GM18517 (cell line): ENCODE measurements at regions not wholly inside any gene's neighbourhood (a gene's known extent, or its start where the extent isn't known, plus 50 kb on each side); places are given as distances from the start of the nearest gene placed in this dataset.
"Not testable (repeated sequence)": the region's sequence is repeated elsewhere in the genome, so short reads cannot be mapped to it uniquely, and the experiment has no call there.

Source experiments
- ATAC-seq: cut with Tn5 transposase; IDR thresholded peaks from one replicate; pipeline ENCODE4 v1.9.1; 2021; ENCODE audit warnings: mild to moderate bottlenecking, moderate library complexity; ENCODE audit not compliant: unreplicated experiment

- ATAC-seq = no peak
Observed at GRCh38 chr2:185374878-185375277, 363.7 kb upstream of the FSIP2 start.

- ATAC-seq = no peak
Observed at GRCh38 chr2:185375731-185376130, 362.9 kb upstream of the FSIP2 start.

GRCh38 chr2:185381631-185382030 is 357.0 kb upstream of the FSIP2 start:
- ATAC-seq = no peak

- no peak for ATAC-seq
Observed at GRCh38 chr2:185384822-185385560, 353.6 kb upstream of the FSIP2 start.

GRCh38 chr2:185388226-185388625 is 350.4 kb upstream of the FSIP2 start:
- ATAC-seq = no peak

GRCh38 chr2:185391543-185391942 is 347.1 kb upstream of the FSIP2 start:
- no peak for ATAC-seq

GRCh38 chr2:185393091-185393490 is 345.5 kb upstream of the FSIP2 start:
- ATAC-seq = no peak

GRCh38 chr2:185402474-185402873 is 336.1 kb upstream of the FSIP2 start:
- no peak for ATAC-seq

GRCh38 chr2:185404578-185404977 is 334.0 kb upstream of the FSIP2 start:
- no peak for ATAC-seq

- ATAC-seq = no peak
Observed at GRCh38 chr2:185417111-185417510, 321.5 kb upstream of the FSIP2 start.

- ATAC-seq = no peak
Observed at GRCh38 chr2:185417688-185418087, 320.9 kb upstream of the FSIP2 start.

- not testable (repeated sequence) for ATAC-seq
Observed at GRCh38 chr2:185424958-185425629, 313.5 kb upstream of the FSIP2 start.

GRCh38 chr2:185428000-185428399 is 310.6 kb upstream of the FSIP2 start:
- no peak for ATAC-seq

- ATAC-seq = no peak
Observed at GRCh38 chr2:185433824-185434223, 304.8 kb upstream of the FSIP2 start.

- no peak for ATAC-seq
Observed at GRCh38 chr2:185436787-185437372, 301.7 kb upstream of the FSIP2 start.

- no peak for ATAC-seq
Observed at GRCh38 chr2:185441486-185442005, 297.1 kb upstream of the FSIP2 start.

GRCh38 chr2:185456517-185456916 is 282.1 kb upstream of the FSIP2 start:
- ATAC-seq = no peak

- ATAC-seq = no peak
Observed at GRCh38 chr2:185463481-185463880, 275.1 kb upstream of the FSIP2 start.

- ATAC-seq = no peak
Observed at GRCh38 chr2:185466915-185467314, 271.7 kb upstream of the FSIP2 start.

GRCh38 chr2:185471441-185471840 is 267.2 kb upstream of the FSIP2 start:
- no peak for ATAC-seq

GRCh38 chr2:185472574-185472973 is 266.0 kb upstream of the FSIP2 start:
- no peak for ATAC-seq

- no peak for ATAC-seq
Observed at GRCh38 chr2:185473838-185474237, 264.8 kb upstream of the FSIP2 start.
